ENCODE measurements at regions not wholly inside any gene's neighbourhood (a gene's known extent, or its start where the extent isn't known, plus 50 kb on each side); places are given as distances from the start of the nearest gene placed in this dataset.

DNA sequence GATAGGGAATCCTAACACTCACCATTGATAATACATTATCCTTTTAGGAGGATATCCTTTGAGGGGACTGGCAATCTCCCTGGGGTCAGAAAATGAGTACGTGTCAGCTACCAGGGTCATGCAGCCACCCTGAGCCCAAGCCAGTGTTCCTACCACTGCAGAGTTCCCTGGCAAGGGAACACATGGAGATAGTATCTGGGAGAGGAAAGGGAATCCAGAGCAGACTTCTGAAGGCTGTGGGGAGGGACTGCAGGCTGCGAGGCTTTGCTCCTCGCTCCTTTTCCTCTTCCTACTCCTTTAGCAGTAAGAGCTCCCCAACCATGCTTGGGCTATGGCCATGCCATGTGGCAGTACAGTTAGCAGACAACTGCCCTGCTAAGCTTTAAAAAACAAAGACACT, 62.9 kb upstream of the TJP1 start:
- CTCF ChIA-PET (ENCODE audit: low intra/inter-chr PET ratio, low total read pairs) = no interaction called here
- no TSS peak for BruUV-seq (replicated peaks)
- in situ Hi-C loops (cut with HindIII; ENCODE audit: extremely low pct_ligation_motif_present, low pct_unique_long_range_greater_than_20kb) = no loop called here

More for the DNA sequence above, 62.9 kb upstream of the TJP1 start:
- Histone ChIP-seq H3K27me3 (ENCODE audit: control insufficient read depth in 1 of 2, insufficient read depth in 2 of 2, low read length in 2 of 2) (peaks cover 2 to 6% of the 10 kb centered on the region in 2 experiments; a peak in 2 of 5 replicates), H3K79me2 (ENCODE audit: insufficient read depth, low read length) (no peaks in the 10 kb centered on the region), H3K36me3 (replicated peaks in 1 of 2; ENCODE audit: control insufficient read depth in 1 of 2, insufficient read depth in 2 of 2, low read length in 2 of 2) (no peaks in the 10 kb centered on the region), H3K4me2 (ENCODE audit: low read depth, low read length) (no peak overlapping the region), H3K4me1 (ENCODE audit: insufficient read depth, low read length) (peaks cover 7% of the 10 kb centered on the region), H3K9ac (ENCODE audit: insufficient read depth, low read depth, low read length) (no peak overlapping the region), H4K20me1 (ENCODE audit: insufficient read depth, low read length) (no peaks in the 10 kb centered on the region), H3K4me3 (replicated peaks in 1 of 3; ENCODE audit: insufficient read depth in 1 of 3, low read depth in 2 of 3, low read length in 3 of 3) (no peak overlapping the region), H3K9me3 (ENCODE audit: low read length) (no peaks in the 10 kb centered on the region), H3K27ac (ENCODE audit: extremely low read length, insufficient read depth, low read length) (no peak overlapping the region), H2AFZ (ENCODE audit: low read length) (no peak overlapping the region)
- TF ChIP-seq FIP1L1 (IDR thresholded peaks at IDR 0.05; ENCODE audit: borderline replicate concordance, insufficient read depth, low read depth, low read length) (no peak), ZNF234 (CRISPR knock-in tag; conservative IDR thresholded peaks at IDR 0.05) (no peak), SMYD3 (CRISPR knock-in tag; IDR thresholded peaks at IDR 0.05) (no peak), ATAD3A (CRISPR knock-in tag; IDR thresholded peaks at IDR 0.05) (no peak), MLX (CRISPR knock-in tag; IDR thresholded peaks at IDR 0.05) (no peak)
- TF ChIP-seq, protein P1, sequence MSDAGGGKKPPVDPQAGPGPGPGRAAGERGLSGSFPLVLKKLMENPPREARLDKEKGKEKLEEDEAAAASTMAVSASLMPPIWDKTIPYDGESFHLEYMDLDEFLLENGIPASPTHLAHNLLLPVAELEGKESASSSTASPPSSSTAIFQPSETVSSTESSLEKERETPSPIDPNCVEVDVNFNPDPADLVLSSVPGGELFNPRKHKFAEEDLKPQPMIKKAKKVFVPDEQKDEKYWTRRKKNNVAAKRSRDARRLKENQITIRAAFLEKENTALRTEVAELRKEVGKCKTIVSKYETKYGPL (CRISPR knock-in tag; IDR thresholded peaks at IDR 0.05) = no peak
- TF ChIP-seq, protein P2, sequence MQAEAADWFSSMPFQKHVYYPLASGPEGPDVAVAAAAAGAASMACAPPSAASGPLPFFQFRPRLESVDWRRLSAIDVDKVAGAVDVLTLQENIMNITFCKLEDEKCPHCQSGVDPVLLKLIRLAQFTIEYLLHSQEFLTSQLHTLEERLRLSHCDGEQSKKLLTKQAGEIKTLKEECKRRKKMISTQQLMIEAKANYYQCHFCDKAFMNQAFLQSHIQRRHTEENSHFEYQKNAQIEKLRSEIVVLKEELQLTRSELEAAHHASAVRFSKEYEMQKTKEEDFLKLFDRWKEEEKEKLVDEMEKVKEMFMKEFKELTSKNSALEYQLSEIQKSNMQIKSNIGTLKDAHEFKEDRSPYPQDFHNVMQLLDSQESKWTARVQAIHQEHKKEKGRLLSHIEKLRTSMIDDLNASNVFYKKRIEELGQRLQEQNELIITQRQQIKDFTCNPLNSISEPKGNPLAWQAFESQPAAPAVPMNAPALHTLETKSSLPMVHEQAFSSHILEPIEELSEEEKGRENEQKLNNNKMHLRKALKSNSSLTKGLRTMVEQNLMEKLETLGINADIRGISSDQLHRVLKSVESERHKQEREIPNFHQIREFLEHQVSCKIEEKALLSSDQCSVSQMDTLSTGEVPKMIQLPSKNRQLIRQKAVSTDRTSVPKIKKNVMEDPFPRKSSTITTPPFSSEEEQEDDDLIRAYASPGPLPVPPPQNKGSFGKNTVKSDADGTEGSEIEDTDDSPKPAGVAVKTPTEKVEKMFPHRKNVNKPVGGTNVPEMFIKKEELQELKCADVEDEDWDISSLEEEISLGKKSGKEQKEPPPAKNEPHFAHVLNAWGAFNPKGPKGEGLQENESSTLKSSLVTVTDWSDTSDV (CRISPR knock-in tag; IDR thresholded peaks at IDR 0.05) = no peak
- ATAC-seq (no peak), DNase-seq (ENCODE audit: low spot score) (no peak), FAIRE-seq (no peak)
- POLR2A ChIA-PET = no interaction called here
- 14% methylated on average over 3 of the region's 3 CpGs for WGBS (ENCODE audit: low lambda C conversion rate)
- intact Hi-C loops (cut with micrococcal nuclease; ENCODE audit: unreplicated experiment) = no loop called here
